Suprapubic skin (tissue), 4 donors: ENCODE measurements at regions not wholly inside any gene's neighbourhood (a gene's known extent, or its start where the extent isn't known, plus 50 kb on each side); places are given as distances from the start of the nearest gene placed in this dataset.

Experiments used
- CTCF ChIP-seq, 2 donors: fragments of 200-600 bp in 1 of 2; fragments of 450-650 bp in 1 of 2; sonication (generic) in 1 of 2; IDR thresholded peaks; one replicate each; pipeline ENCODE4 v1.5.1; 2016 to 2019; ENCODE audit warnings: antibody characterized with exemption in 2 of 2, mild to moderate bottlenecking in 1 of 2, moderate library complexity in 1 of 2
- EP300 ChIP-seq: sonication (generic); formaldehyde crosslinking; IDR thresholded peaks from one replicate; pipeline ENCODE4 v1.6.1; 2017; ENCODE audit warnings: antibody characterized with exemption
- POLR2A ChIP-seq, 2 donors: fragments of 450-650 bp; IDR thresholded peaks; one replicate each; pipeline ENCODE4 v1.6.1; 2017; ENCODE audit warnings: antibody characterized with exemption in 2 of 2, mild to moderate bottlenecking in 2 of 2, moderate library complexity in 2 of 2
- POLR2AphosphoS5 ChIP-seq, 3 donors: sonication (generic); formaldehyde crosslinking; IDR thresholded peaks; one replicate each; pipeline ENCODE4 v1.6.1; 2017; ENCODE audit warnings: antibody characterized with exemption in 3 of 3

- TF ChIP-seq CTCF (IDR thresholded peaks at IDR 0.05) = no peak
- TF ChIP-seq POLR2A (IDR thresholded peaks at IDR 0.05) = no peak
- no peak for TF ChIP-seq EP300
- no peak for TF ChIP-seq POLR2AphosphoS5 (IDR thresholded peaks at IDR 0.05)
Observed at GRCh38 chr1:238619652-238620051, 728.9 kb upstream of the ZP4 start.
